SU-DHL-6 (cell line): ENCODE measurements at regions not wholly inside any gene's neighbourhood (a gene's known extent, or its start where the extent isn't known, plus 50 kb on each side); places are given as distances from the start of the nearest gene placed in this dataset.

Source experiments
- H2AFZ ChIP-seq: fragments of 200-600 bp; sonication (generic); 2 replicates; pipeline ENCODE4 v1.6.1; 2014; ENCODE audit warnings: low read depth, mild to moderate bottlenecking, moderate library complexity, mixed read lengths, antibody characterized with exemption, low read length; ENCODE audit not compliant: severe bottlenecking
- H3F3A ChIP-seq: fragments of 200-600 bp; shearing (Covaris generic); 2 replicates; pipeline ENCODE4 v1.6.0; 2016; ENCODE audit warnings: antibody characterized with exemption, mild to moderate bottlenecking; ENCODE audit not compliant: insufficient read depth
- H3K27ac ChIP-seq: fragments of 200-600 bp; sonication (generic); 2 replicates; pipeline ENCODE4 v1.5.1; 2016; ENCODE audit warnings: low read depth, mild to moderate bottlenecking, low read length, moderate library complexity, mixed read lengths
- H3K27me3 ChIP-seq: fragments of 200-600 bp; sonication (generic), shearing (Covaris generic); 2 replicates; pipeline ENCODE4 v1.6.0; 2014; ENCODE audit warnings: mild to moderate bottlenecking, low read length
- H3K36me3 ChIP-seq: fragments of 200-600 bp; sonication (generic); 2 replicates; pipeline ENCODE4 v1.6.1; 2014; ENCODE audit warnings: mild to moderate bottlenecking, low read length, mixed read lengths
- H3K4me2 ChIP-seq: fragments of 300-600, 200-600 bp; shearing (Covaris generic), sonication (generic); 2 replicates; pipeline ENCODE4 v1.6.0; 2014; ENCODE audit warnings: low read length, low read depth, mild to moderate bottlenecking; ENCODE audit not compliant: poor library complexity, severe bottlenecking
- H3K4me3 ChIP-seq: fragments of 200-600 bp; sonication (generic); 2 replicates; pipeline ENCODE4 v1.5.1; 2014; ENCODE audit warnings: antibody characterized with exemption, low read length, mild to moderate bottlenecking, mixed read lengths; ENCODE audit not compliant: insufficient read depth, poor library complexity, severe bottlenecking
- H3K79me2 ChIP-seq: fragments of 200-600 bp; sonication (generic); 2 replicates; pipeline ENCODE4 v1.6.1; 2014; ENCODE audit warnings: mild to moderate bottlenecking, low read length, moderate library complexity; ENCODE audit not compliant: insufficient read depth
- H3K9ac ChIP-seq: fragments of 200-600 bp; sonication (generic); 2 replicates; pipeline ENCODE4 v1.7.0; 2014; ENCODE audit warnings: mild to moderate bottlenecking, low read length
- H3K9me2 ChIP-seq: fragments of 200-600 bp; sonication (generic); replicated peaks from 2 replicates; pipeline ENCODE4 v1.6.1; 2014; ENCODE audit warnings: low read length; ENCODE audit not compliant: insufficient read depth
- H3K9me3 ChIP-seq: fragments of 200-600 bp; sonication (generic); 2 replicates; pipeline ENCODE4 v1.6.1; 2014; ENCODE audit warnings: low read length, mixed read lengths; ENCODE audit not compliant: insufficient read depth
- H4K20me1 ChIP-seq: fragments of 200-600 bp; sonication (generic); 2 replicates; pipeline ENCODE4 v1.6.1; 2014; ENCODE audit warnings: low read depth, mild to moderate bottlenecking, antibody characterized with exemption, low read length, moderate library complexity, mixed read lengths
- EZH2phosphoT487 ChIP-seq: fragments of 200-600 bp; sonication (generic), shearing (Covaris generic); conservative IDR thresholded peaks from 2 replicates; pipeline ENCODE4 v1.6.1; 2018; ENCODE audit warnings: mild to moderate bottlenecking, antibody characterized with exemption, low read length, moderate library complexity, mixed read lengths
- TF ChIP-seq, protein P1 (sequence below): fragments of 200-600 bp; sonication (generic); IDR thresholded peaks from one replicate; pipeline ENCODE4 v1.5.1; 2017; ENCODE audit warnings: antibody characterized with exemption, mild to moderate bottlenecking, low read length, moderate library complexity; ENCODE audit not compliant: insufficient read depth, poor library complexity, severe bottlenecking

DNA sequence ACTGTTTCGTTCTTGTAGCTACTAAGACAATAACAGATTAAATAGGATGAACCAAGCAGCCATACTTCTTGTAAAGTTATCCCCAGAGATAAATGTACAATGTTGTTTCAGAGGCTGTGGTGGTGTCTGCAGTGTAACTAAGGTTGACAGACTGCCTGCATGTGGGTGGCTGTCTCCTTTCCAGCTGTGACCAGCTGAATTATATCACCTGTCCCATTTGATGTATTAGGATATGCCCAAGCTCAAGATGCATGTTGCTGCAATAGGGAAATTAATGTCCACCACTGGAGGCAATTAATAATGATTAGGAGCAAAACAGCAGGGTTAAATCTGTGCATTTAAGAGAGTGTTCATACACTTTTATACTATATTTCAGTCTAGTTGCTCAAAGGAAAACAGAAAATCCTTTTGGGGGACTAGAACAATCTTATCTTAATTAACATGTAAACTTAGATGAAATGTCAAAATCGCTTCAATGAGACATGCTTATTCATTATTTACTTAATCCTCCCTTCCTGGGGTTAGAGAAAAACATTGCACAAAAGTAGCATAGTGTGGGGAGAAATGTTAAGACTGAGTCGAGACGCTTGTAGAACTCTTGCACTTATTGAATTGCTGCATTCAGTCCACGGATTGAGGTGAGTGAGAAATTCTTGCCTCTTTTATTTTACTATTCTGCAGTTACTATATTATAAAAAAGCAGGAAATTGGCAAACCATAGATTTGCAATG, 269.0 kb downstream of the SNX10 start:
- Histone ChIP-seq H3K4me3 (no peak overlapping the region), H3F3A (no peaks in the 10 kb centered on the region), H3K9ac (no peak overlapping the region), H3K9me3 (0 out of 2 replicates have a peak, but pooled peaks cover 8% of the 10 kb centered on the region), H4K20me1 (no peaks in the 10 kb centered on the region), H3K27me3 (no peaks in the 10 kb centered on the region), H3K27ac (no peak overlapping the region), H3K36me3 (no peaks in the 10 kb centered on the region), H3K9me2 (no peaks in the 10 kb centered on the region), H3K4me2 (no peak overlapping the region), H2AFZ (no peak overlapping the region), H3K79me2 (no peaks in the 10 kb centered on the region)
- TF ChIP-seq EZH2phosphoT487: no peak
- TF ChIP-seq, protein P1, sequence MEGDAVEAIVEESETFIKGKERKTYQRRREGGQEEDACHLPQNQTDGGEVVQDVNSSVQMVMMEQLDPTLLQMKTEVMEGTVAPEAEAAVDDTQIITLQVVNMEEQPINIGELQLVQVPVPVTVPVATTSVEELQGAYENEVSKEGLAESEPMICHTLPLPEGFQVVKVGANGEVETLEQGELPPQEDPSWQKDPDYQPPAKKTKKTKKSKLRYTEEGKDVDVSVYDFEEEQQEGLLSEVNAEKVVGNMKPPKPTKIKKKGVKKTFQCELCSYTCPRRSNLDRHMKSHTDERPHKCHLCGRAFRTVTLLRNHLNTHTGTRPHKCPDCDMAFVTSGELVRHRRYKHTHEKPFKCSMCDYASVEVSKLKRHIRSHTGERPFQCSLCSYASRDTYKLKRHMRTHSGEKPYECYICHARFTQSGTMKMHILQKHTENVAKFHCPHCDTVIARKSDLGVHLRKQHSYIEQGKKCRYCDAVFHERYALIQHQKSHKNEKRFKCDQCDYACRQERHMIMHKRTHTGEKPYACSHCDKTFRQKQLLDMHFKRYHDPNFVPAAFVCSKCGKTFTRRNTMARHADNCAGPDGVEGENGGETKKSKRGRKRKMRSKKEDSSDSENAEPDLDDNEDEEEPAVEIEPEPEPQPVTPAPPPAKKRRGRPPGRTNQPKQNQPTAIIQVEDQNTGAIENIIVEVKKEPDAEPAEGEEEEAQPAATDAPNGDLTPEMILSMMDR: no peak

DNA sequence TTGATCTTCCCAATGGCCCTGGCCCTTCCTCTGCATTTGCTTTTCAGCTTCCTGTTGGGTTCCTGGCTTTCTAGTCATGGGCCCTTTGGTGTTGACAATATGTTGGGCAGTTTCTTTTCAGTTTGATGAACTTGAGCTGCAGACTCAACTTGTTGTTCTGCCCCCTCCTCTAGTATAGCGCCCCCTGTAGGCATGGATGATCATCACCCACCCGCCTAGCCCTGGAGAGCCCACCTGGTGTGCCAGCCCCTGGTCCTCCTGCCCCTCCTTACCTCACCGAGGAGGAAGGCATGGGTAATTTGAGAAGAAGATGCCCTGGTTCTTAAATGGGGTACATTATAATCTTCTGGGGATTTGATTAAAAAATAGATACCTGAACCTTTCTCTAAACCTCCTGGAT, 271.2 kb downstream of the SNX10 start:
- Histone ChIP-seq H3K4me3 (no peak overlapping the region), H4K20me1 (no peaks in the 10 kb centered on the region), H3K27me3 (no peaks in the 10 kb centered on the region), H3K9me3 (0 out of 2 replicates have a peak, but pooled peaks cover 8% of the 10 kb centered on the region), H3K36me3 (no peaks in the 10 kb centered on the region), H2AFZ (no peak overlapping the region), H3K9ac (no peak overlapping the region), H3K4me2 (no peak overlapping the region), H3K9me2 (no peaks in the 10 kb centered on the region), H3K79me2 (no peaks in the 10 kb centered on the region), H3K27ac (no peak overlapping the region), H3F3A (no peaks in the 10 kb centered on the region)
- no peak for TF ChIP-seq EZH2phosphoT487
- TF ChIP-seq, protein P1: no peak

DNA sequence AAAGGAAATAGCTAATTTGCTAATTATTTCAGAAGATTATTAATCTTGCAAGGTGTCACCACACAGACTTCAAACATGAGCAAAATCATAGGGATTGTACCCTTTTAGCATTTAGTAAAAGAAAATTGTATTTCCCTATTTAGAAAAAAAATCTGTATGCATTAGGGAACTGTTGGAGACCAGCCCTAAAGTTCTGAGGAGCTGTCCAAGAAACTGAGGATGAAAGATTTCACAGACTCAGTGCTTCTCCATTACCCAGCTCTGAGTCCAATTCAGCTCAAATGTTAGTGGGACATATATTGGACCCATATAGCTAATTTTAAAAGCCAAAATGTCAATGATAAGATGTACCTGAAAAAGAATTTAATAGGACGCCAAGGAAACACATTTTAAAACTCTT, 271.7 kb downstream of the SNX10 start:
- H2AFZ ChIP-seq: no peak overlapping the region
- no peaks in the 10 kb centered on the region for H3K36me3 ChIP-seq
- TF ChIP-seq, protein P1: no peak
- no peak for TF ChIP-seq EZH2phosphoT487
- H3K9me2 ChIP-seq: no peaks in the 10 kb centered on the region
- no peak overlapping the region for H3K27ac ChIP-seq
- 0 out of 2 replicates have a peak, but pooled peaks cover 8% of the 10 kb centered on the region for H3K9me3 ChIP-seq
- no peaks in the 10 kb centered on the region for H3F3A ChIP-seq
- no peaks in the 10 kb centered on the region for H3K79me2 ChIP-seq
- no peak overlapping the region for H3K4me2 ChIP-seq
- no peak overlapping the region for H3K9ac ChIP-seq
- H3K4me3 ChIP-seq: no peak overlapping the region
- no peaks in the 10 kb centered on the region for H3K27me3 ChIP-seq
- no peaks in the 10 kb centered on the region for H4K20me1 ChIP-seq
